ENCODE measurements at regions not wholly inside any gene's neighbourhood (a gene's known extent, or its start where the extent isn't known, plus 50 kb on each side); places are given as distances from the start of the nearest gene placed in this dataset.
"Not testable (repeated sequence)": the region's sequence is repeated elsewhere in the genome, so short reads cannot be mapped to it uniquely, and the experiment has no call there.

DNA sequence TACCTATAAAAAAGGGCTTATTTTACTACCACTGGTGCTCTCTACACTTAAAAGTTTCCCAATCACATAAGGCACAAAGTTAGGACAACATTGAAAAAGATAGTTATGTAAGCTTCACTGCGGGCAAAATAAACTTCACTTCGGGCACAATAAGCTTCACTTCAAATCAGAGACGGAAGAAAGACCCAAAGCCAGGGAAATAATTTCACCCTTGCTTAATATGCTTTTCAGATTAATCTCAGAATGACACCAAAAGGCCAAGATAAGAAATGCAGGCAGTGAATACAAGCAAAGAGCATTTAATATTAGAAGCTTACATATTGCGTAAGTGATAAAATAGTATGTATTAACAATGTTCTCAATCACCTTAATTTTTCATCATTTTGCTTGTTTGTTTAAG is 444.2 kb downstream of the SETD4 start:
- no peak overlapping the region for H3K27ac ChIP-seq (ENCODE audit: low read depth, low read length)
- WGBS, 3 donors: 17 to 22% (median 21%) methylated on average over 4 of the region's 4 CpGs

DNA sequence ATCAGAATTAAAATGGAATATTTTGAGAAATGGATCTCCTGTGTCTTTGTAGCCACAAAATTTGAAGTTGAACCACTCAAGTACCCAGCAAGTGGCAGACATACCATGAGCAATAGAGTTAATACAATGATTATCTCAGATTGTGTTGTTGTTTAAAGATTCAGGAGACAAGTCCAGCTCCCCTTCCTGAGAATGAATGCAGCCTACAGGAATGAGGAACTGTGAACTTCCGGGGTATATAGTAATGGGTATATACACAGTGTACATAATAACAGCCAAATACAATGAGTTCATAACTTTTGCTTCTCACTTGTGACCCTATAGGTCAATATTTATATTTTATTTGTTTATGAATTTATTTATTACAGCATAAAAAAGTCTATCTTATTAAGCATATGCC is 445.0 kb downstream of the SETD4 start:
- WGBS, 3 donors: 54 to 82% (median 70%) methylated on average over 1 of the region's 1 CpG
- H3K27ac ChIP-seq (ENCODE audit: low read depth, low read length): no peak overlapping the region

DNA sequence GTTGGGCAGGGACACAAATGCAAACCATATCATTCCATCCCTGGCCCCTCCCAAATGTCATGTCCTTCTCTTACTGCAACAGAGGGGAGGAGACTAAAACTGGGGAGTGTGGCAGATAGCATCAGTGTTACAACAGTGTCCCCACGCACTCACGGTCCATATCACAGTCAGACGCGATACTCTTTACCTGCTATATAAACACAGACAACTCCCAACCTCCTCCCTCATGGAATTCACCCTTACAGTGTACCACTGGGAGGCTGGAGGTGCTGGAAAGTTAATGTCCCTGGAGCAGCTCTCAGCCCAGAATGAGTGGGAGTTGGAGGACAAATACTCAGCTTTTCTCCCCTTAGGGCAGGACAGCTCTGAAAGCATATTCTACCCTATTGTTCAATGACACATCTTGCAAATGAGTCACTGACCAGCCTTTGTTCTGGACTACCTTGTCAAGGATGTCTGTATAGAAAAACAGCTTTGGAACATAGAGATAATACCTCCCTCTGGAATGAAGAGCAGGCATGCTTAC is 445.9 kb downstream of the SETD4 start:
- 81 to 92% (median 89%) methylated on average over 4 of the region's 4 CpGs for WGBS, 3 donors
- H3K27ac ChIP-seq (ENCODE audit: low read depth, low read length): no peak overlapping the region

DNA sequence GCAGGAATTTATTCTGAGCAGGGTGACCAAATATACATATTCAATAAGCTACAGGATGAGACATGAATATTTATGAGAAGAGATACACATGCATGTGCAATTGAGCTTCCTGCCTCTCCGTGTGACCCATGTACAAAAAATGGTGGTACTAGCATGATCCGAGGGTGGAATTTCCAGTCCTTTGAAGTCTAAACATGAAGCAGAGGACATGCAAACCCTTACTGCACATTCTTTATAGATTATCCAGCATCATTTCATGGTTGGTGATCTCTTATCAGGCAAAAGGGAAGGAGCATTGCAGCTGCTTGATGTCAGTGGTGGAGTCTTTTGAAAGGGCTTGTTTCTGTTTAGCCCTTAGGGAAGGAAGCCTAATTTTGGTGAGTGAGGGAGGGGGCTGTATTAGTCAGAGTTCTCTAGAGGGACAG is 448.6 kb downstream of the SETD4 start:
- WGBS, 3 donors: 83 to 93% (median 84%) methylated on average over 2 of the region's 2 CpGs
- H3K27ac ChIP-seq (ENCODE audit: low read depth, low read length): no peak overlapping the region

DNA sequence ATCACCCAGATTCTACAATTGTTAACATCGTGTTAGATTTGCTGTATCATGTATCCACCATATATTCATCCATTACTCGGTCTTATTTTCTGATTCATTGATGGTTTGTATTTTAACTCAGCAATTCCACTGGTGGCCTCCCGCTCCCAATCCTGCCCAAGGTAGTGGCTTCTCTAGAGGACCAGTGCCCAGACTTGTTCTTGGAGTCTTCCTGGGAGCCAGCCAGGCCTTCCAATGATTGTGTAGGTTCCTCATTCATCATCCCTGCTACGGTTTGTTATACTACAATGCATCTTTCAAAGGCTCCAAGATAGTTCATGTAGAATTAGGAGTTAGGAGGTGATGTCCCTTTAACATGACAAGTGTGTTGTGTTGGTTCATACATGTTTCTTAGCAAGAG is 451.1 kb downstream of the SETD4 start:
- H3K27ac ChIP-seq (ENCODE audit: low read depth, low read length): no peak overlapping the region
- 66 to 92% (median 67%) methylated on average over 4 of the region's 4 CpGs for WGBS, 3 donors

DNA sequence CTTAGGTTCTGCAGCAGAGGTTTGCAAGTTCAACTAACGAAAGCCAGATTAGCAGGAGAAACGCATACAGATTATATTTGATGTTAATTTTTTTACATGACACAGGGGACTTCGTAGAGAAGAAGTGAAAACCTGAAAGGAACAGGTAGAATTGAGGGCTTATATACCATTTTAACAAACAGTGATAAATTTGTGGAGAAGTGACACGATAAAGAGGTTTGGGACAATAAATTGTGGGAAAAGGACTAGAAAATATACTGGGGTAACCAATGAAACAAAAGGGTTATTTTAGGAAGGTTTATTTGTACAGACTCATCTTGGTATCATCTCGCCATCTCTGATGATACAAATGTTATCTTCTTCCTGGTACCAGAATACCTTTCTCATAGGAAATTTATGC is 452.9 kb downstream of the SETD4 start:
- 73 to 94% (median 74%) methylated on average over 5 of the region's 5 CpGs for WGBS, 3 donors

DNA sequence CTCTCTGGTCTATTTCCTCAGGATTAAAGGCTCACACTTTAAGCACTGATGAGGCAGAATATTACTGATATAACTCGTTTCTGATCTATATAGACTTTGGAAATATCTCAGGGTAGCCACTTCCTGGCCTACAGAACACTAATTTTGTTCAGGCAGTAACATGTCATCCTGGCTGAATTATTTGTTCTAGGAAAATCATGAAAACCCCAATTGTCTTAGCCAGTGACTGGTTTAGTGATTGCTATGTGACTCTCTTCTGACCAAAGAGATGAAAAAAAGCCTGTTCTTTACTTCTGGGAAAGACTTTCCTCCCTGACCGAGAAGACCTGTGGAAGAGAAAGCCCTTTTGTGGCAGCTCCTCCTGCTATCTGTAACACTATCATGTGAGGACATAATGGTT is 453.7 kb downstream of the SETD4 start:
- WGBS, 3 donors: 68 to 86% (median 85%) methylated on average over 2 of the region's 2 CpGs
- no peak overlapping the region for H3K27ac ChIP-seq (ENCODE audit: low read depth, low read length)

More for the DNA sequence above, 452.9 kb downstream of the SETD4 start:
- H3K27ac ChIP-seq (ENCODE audit: low read depth, low read length): no peak overlapping the region

DNA sequence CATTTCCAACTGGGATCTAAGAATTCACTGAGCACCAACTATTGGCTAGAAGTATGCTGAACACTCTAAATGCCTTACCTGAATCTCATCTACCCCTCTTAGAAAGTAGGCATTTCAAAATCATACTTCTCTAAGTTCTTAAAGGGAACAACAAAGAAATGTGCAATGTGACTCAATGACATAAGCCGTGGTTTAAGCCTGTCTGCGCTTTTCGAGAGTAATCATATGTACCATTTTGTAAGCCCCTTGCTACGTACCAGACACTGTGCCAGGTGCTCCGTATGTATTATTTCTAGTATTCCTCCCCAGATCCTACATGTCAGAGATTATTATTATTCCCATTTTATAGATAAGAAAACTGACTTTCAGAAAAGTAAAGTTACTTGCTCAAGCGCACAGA is 454.2 kb downstream of the SETD4 start:
- WGBS, 3 donors: 71 to 95% (median 81%) methylated on average over 6 of the region's 6 CpGs
- no peak overlapping the region for H3K27ac ChIP-seq (ENCODE audit: low read depth, low read length)

DNA sequence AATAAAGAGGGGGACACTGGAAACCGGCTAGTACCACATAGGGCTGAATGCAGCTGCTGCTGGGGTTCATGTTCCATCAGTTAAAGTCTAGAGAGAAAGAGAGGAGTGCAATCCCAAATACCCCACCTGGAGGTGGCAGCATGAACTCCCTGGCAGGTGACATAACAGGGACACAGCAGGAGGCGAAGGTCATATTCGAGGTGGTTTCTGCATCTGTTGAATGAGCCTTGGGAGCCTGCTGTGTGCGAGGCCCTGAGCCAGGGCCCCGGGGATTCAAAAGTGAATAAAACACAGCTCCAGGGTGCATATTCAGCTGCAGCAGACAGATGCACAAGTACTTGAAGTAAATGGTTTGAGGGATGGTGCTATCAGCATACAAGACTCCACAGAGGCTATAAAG is 456.8 kb downstream of the SETD4 start:
- H3K27ac ChIP-seq (ENCODE audit: low read depth, low read length): no peak overlapping the region
- WGBS, 3 donors: 48 to 87% (median 85%) methylated on average over 5 of the region's 5 CpGs

DNA sequence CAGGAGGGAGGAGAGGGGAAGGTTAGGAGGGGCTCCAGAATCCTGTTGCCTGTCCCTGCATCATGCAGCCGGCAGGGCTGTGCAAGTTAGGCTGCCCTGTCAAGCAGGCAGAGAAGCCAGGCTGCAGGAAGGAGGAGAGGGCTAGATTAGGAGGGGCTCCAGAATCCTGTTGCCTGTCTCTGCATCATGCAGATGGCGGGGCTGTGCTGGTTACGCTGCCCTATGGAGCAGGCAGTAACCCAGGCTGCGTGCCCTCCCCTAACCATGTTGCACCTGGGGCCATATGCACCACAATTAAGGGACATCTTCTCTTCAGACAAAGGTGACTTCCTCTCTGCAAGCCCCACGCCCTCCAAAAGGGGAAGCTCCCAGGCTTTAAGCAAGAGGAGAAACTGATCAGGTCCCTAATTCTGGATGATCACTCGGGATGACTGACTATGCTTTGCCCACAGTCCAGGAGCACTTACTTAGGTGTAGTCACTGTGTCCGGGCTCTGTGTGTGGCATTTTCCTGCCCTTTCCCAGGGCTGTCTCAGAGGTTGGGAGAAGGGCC is 457.4 kb downstream of the SETD4 start:
- no peak overlapping the region for H3K27ac ChIP-seq (ENCODE audit: low read depth, low read length)
- WGBS, 3 donors: 68 to 85% (median 69%) methylated on average over 7 of the region's 7 CpGs

DNA sequence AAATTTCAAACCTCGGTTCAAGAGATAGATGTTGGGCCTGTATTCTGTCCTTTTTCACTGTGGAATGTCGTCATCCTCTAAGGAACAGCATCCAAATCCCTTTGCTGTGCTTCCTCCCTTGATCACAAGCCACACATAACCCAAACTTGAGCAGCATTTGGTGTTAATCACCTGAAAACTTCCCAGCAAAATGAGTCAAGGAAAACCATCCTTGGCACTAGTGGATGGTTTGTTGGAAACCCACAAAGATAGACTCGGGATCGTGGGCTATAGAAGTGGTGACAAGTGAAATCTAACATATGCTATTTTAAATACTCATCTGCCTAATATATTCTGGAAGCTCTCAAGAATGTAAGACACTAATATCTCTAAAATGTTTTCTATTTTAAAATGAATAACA is 459.1 kb downstream of the SETD4 start:
- no peak overlapping the region for H3K27ac ChIP-seq (ENCODE audit: low read depth, low read length)
- WGBS, 3 donors: 58 to 88% (median 67%) methylated on average over 4 of the region's 4 CpGs

DNA sequence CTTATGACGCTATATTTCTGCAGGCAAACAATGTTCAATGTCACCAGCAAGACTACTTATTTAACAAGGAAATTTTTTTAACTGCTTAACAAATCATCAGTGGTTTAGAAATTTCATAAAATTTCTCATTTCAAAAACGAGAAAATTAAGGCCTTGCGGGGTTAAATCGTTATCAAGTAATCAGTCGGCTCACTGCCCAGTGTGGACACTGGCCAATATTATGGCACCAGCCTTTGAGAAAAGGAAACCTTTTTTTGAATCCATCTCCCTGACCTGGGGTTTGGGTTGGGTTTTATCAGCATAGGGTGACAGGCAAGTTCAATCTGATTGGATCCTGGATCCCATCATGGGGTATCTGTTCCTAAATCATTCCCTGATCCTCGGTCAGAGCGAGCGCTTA is 461.2 kb downstream of the SETD4 start:
- 54 to 87% (median 84%) methylated on average over 8 of the region's 8 CpGs for WGBS, 3 donors

DNA sequence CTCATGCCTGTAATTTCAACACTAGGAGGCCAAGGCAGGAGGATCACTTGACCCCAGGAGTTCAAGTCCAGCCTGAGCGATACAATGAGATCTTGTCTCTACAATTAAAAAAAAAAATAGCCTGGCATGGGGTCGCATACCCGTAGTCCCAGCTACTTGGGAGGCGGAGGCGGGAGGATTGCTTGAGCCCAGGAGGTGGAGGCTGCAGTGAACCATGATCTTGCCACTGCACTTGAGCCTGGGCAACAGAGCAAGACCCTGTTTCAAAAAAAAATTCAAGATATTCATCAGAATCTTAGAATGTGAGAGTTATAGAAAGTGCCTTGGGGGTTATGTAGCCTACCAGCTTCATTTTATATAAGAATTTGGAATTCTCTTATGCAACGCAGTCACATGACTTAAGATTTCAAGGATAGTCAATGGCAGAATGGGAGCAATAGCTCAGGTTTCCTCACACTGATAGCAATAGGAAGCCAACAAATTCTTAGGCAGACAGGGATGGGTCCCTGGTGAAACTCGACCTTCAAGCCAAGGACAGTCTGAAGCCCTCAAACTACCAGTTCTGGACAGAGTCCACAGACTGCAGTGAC is 462.5 kb downstream of the SETD4 start:
- 86 to 93% (median 93%) methylated on average over 7 of the region's 7 CpGs for WGBS, 3 donors
- no peak overlapping the region for H3K27ac ChIP-seq (ENCODE audit: low read depth, low read length)

More for the DNA sequence above, 461.2 kb downstream of the SETD4 start:
- H3K27ac ChIP-seq (ENCODE audit: low read depth, low read length): no peak overlapping the region

DNA sequence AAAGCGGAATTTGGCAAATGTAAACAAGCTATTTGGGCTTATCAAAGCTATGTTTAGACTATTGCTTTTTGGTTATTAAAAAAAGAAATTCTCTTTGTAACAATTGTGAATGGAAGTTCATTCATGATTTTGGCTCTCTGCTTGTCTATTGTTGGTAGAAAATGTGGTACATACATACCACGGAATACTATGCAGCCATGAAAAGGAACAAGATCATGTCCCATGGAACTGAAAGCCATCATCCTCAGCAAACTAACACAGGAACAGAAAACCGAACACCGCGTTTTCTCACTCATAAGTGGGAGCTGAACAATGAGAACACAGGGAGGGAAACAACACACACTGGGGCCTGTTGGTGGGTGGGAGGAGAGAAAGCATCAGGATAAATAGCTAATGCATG is 465.4 kb downstream of the SETD4 start:
- 92 to 97% (median 96%) methylated on average over 5 of the region's 5 CpGs for WGBS, 3 donors
- no peak overlapping the region for H3K27ac ChIP-seq (ENCODE audit: low read depth, low read length)

DNA sequence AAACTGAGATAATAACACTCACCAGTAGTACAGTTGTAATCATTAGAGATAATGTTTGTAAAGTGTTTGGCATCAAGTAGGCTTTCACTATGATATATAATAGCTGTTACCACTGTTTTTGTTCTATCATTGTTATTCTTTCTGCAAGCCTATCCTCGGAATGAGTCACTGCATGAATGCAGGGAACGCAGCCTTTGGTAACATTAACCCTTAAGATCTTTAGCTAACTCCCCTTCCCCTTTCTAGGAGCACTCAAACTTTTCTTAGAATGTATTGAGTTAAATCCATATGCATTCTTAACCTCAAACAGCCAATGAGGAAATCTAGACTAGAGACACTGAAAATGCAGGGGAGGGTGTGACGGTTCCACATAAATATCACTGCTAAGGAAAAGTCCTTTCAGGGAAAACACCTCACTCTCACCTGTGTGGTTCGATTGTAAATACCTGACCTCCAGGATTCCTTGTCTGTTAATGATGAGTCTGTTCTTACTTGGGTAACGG is 467.3 kb downstream of the SETD4 start:
- H3K27ac ChIP-seq (ENCODE audit: low read depth, low read length): no peak overlapping the region
- WGBS, 3 donors: 50 to 55% (median 55%) methylated on average over 5 of the region's 5 CpGs

DNA sequence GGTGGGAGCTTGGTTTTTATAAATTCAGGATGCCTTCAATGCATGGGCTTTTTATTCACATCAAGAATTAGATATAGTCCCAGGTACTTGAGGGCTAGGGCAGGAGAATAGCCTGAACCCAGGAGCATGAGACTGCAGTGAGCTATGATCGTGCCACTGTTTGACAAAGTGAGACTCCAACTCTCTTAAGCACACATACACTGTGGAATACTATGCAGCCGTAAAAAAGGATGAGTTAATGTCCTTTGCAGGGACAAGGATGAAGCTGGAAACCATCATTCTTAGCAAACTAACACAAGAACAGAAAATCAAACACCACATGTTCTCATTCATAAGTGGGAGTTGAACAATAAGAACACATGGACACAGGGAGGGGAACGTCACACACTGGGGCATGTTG is 470.0 kb downstream of the SETD4 start:
- not testable (repeated sequence) for H3K27ac ChIP-seq (ENCODE audit: low read depth, low read length)
- WGBS, 3 donors: 88 to 97% (median 93%) methylated on average over 3 of the region's 3 CpGs

DNA sequence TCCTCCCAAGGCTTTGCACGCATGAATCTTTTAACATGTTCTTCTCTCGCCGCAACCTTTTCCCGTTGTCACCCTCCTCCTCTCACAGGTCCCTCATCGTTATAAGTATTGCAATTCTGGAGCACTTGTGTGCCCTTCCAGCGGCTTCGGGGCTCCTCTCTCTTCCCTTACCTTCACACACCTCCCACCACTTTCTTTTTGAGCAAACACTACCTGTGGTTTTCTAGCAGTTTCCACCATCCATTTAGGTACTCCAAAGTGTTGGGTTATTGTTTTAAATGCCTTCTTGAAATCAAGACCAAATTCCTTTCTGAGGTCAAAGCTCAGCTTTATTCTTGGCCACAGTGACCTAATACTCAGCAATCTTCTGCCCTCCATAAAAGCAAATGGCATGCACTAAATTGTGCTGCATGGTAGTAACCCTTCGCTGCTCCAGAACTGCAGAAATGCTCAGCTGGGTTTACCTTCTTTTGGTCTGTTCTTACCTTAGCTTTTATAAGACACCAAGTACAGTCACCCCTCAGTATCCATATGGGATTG is 472.4 kb downstream of the SETD4 start:
- no peak overlapping the region for H3K27ac ChIP-seq (ENCODE audit: low read depth, low read length)
- WGBS, 3 donors: 93 to 96% (median 96%) methylated on average over 8 of the region's 8 CpGs

DNA sequence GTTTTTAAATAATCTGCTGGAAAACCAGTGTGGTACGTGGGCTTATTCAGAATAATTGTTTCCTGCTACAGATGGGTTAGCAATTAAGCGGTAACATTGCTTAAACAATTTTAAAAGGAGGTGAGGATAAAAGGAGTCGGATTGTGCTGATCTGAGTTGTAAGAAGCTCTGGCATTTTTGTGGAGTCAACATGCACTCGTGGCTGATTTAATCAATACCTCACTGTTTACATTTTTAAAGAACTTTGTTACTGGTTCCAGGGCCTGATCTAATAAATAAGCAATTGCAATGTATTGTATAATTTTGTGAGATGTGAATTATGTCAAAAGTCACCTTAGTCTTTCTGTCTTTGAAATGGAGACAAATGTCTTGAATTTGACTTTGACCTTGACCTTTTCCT is 474.0 kb downstream of the SETD4 start:
- no peak overlapping the region for H3K27ac ChIP-seq (ENCODE audit: low read depth, low read length)
- 18 to 68% (median 61%) methylated on average over 4 of the region's 4 CpGs for WGBS, 3 donors

DNA sequence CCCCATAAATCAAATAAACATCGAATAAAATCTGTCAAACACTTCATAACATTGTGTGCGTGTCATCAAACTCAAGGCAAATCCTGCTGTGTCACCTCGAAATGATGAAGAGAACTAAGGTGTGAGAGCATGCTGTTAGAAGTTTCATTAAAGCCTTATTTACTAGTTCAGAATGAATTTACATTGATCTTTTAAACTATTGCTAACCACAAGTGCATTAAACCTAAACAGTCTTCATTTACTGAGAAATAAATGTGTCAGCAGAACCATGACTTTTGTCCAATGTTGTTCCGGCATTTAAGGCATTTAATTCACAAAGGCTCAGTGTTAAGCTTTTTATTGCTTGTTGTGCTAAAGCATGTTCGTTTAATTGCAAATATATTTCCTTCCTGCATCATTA is 474.4 kb downstream of the SETD4 start:
- no peak overlapping the region for H3K27ac ChIP-seq (ENCODE audit: low read depth, low read length)
- 32 to 66% (median 64%) methylated on average over 5 of the region's 5 CpGs for WGBS, 3 donors

DNA sequence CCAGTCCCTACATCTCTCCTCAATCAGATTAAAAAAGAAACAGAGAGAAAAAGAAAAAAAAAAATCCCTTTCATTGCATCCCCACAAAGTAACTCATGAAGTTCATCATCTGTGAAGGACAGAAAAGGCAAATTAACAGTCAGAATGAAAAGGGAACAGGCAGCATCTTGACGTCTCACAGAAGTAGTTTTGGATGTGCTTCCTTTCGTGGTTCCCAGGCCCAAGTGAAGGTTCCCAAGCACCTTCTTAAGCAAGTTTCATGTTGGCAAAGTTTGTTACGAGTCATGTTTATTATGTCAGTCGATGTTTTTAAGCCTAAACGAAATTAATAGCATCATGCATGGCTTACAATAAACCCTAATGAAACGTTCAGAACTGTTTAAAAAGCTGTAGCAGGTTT is 475.2 kb downstream of the SETD4 start:
- WGBS, 3 donors: 56 to 75% (median 61%) methylated on average over 6 of the region's 6 CpGs
- H3K27ac ChIP-seq (ENCODE audit: low read depth, low read length): no peak overlapping the region
